Activated CD8-positive, alpha-beta memory T cell treated with anti-CD3 and anti-CD28 coated beads, Interleukin-2, amount 10 ng/mL, durations not matched to agents 7 days and 5 days (primary cell): ENCODE measurements at regions not wholly inside any gene's neighbourhood (a gene's known extent, or its start where the extent isn't known, plus 50 kb on each side); places are given as distances from the start of the nearest gene placed in this dataset.

ENCODE experiments used
- ATAC-seq: fragments of 150-1000 bp; cut with Tn5 transposase; one replicate; pipeline ENCODE4 v1.10.0; 2021; ENCODE audit warnings: moderate library complexity
- CTCF ChIA-PET: fragments of 350-600 bp; sonication (Branson Sonifier 250); formaldehyde crosslinking; loops from one replicate; lab custom pipeline; 2021; ENCODE audit warnings: antibody characterized with exemption; lab: Charles Lee
- DNase-seq: peaks from one replicate; pipeline ENCODE4 v3.0.0-alpha.2; 2020
- H3K27ac Mint-ChIP-seq: one replicate; pipeline ENCODE4 v1.8.0; 2021; ENCODE audit warnings: mild to moderate bottlenecking, mixed read lengths
- H3K27me3 Mint-ChIP-seq: one replicate; pipeline ENCODE4 v1.8.0; 2021; ENCODE audit warnings: mixed read lengths
- H3K36me3 Mint-ChIP-seq: one replicate; pipeline ENCODE4 v1.8.0; 2021; ENCODE audit warnings: mild to moderate bottlenecking, mixed read lengths
- H3K4me1 Mint-ChIP-seq: one replicate; pipeline ENCODE4 v1.8.0; 2021; ENCODE audit warnings: mixed read lengths
- H3K4me3 Mint-ChIP-seq: one replicate; pipeline ENCODE4 v1.8.0; 2021; ENCODE audit warnings: mild to moderate bottlenecking, moderate library complexity, mixed read lengths
- H3K9me3 Mint-ChIP-seq: one replicate; pipeline ENCODE4 v1.8.0; 2022; ENCODE audit warnings: low read depth, mixed read lengths

- no peak for ATAC-seq
- DNase-seq = no peak
- CTCF ChIA-PET = no interaction called here
- Mint-ChIP-seq H3K4me1 (no peaks in the 10 kb centered on the region), H3K4me3 (no peak overlapping the region), H3K36me3 (no peaks in the 10 kb centered on the region), H3K27ac (no peak overlapping the region), H3K27me3 (no peaks in the 10 kb centered on the region), H3K9me3 (no peaks in the 10 kb centered on the region)
These were observed 2657.6 kb upstream of the PCDH20 start for GRCh38 chr13:64073203-64073602.

GRCh38 chr13:64071352-64071751 is 2655.7 kb upstream of the PCDH20 start:
- Mint-ChIP-seq H3K27me3 (no peaks in the 10 kb centered on the region), H3K27ac (no peak overlapping the region), H3K4me3 (no peak overlapping the region), H3K36me3 (no peaks in the 10 kb centered on the region), H3K9me3 (no peaks in the 10 kb centered on the region), H3K4me1 (no peaks in the 10 kb centered on the region)
- ATAC-seq (no peak), DNase-seq (no peak)
- CTCF ChIA-PET = no interaction called here

- CTCF ChIA-PET = no interaction called here
- no peaks in the 10 kb centered on the region for H3K36me3 Mint-ChIP-seq
- no peaks in the 10 kb centered on the region for H3K4me1 Mint-ChIP-seq
These were observed 2654.2 kb upstream of the PCDH20 start for GRCh38 chr13:64069892-64070291.

DNA sequence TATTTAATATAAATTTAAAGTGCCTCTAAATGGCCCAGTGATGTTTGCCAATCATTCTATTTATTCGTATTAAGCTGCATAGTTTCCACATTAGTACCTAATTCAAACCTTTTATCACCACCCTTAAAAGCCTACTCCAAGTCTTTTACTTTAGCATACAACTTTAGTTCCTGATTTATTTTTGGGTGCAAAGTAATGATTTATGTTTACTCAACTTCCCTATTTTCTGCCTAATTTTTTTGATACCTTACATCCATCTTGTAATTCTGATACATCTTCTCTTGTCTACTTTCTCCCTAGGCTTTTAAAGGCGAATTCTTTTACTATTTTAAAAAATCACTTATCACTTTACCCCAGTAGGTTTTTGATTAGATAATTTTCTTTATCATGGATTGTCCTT is 2651.1 kb upstream of the PCDH20 start:
- H3K36me3 Mint-ChIP-seq = no peaks in the 10 kb centered on the region
- H3K9me3 Mint-ChIP-seq = peaks cover 3% of the 10 kb centered on the region
- CTCF ChIA-PET = no interaction called here
- no peaks in the 10 kb centered on the region for H3K4me1 Mint-ChIP-seq
- ATAC-seq (no peak), DNase-seq (no peak)
- H3K27me3 Mint-ChIP-seq = no peaks in the 10 kb centered on the region
- no peak overlapping the region for H3K27ac Mint-ChIP-seq
- H3K4me3 Mint-ChIP-seq = no peak overlapping the region

More at GRCh38 chr13:64069892-64070291, 2654.2 kb upstream of the PCDH20 start:
- H3K27me3 Mint-ChIP-seq = no peaks in the 10 kb centered on the region
- no peak for ATAC-seq
- no peak overlapping the region for H3K27ac Mint-ChIP-seq
- DNase-seq = no peak
- no peak overlapping the region for H3K4me3 Mint-ChIP-seq
- no peaks in the 10 kb centered on the region for H3K9me3 Mint-ChIP-seq

GRCh38 chr13:64061649-64062048 is 2646.0 kb upstream of the PCDH20 start:
- Mint-ChIP-seq H3K27ac (no peak overlapping the region), H3K36me3 (no peaks in the 10 kb centered on the region), H3K27me3 (no peaks in the 10 kb centered on the region), H3K9me3 (peaks cover 9% of the 10 kb centered on the region), H3K4me1 (no peaks in the 10 kb centered on the region), H3K4me3 (no peak overlapping the region)
- ATAC-seq (no peak), DNase-seq (no peak)
- CTCF ChIA-PET = no interaction called here

DNA sequence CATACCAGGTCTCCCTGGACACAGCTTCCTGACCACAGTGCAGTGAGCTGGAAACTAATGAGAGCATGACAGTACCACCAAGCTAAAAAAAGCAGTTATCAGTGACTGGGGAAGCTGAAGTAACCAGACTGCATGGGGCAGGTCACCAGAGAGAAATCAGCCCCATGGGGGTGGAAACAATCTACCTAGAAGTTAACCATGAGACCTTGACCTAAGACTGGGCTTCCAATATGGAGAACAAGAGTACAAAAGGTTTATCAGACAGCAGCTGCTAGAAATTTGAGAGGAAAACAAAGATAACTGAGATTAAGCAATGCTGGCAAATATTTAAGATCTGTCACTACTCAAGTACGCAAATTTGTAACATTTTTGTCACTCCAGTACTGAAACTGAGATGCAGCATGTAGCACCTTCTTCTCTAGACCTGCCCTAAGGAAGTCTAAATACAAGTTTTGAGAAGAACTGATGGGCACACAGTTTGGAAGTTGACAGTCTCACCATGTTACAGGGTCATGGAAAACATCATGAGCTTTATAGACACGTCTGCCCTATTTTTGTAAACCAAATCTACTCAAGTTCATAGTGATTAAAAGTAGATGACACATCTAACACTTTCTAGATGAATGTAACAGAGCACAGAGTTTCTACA is 2641.8 kb upstream of the PCDH20 start:
- Mint-ChIP-seq H3K27ac (no peak overlapping the region), H3K9me3 (peaks cover 10% of the 10 kb centered on the region), H3K36me3 (no peaks in the 10 kb centered on the region), H3K4me3 (no peak overlapping the region), H3K27me3 (no peaks in the 10 kb centered on the region), H3K4me1 (no peaks in the 10 kb centered on the region)
- no peak for DNase-seq
- no peak for ATAC-seq
- CTCF ChIA-PET = no interaction called here

DNA sequence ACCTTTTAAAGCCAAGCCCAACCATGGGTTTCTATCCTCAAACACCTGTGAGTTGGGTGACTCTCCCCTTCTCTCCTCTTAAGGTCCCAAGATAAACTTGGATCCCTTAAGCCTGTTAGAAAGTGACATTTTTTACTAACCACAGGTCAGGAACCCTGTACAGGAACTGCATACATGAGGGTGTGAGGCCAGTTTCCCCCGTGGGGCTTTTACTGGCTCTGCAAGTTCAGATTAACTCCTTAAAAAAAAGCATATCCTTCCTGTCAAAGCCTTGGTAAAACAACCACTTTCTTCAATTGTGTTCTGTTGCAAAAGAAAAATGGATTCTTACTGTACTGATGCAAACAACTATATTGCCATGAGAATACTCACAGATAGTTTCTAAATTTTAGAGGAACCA is 2638.7 kb upstream of the PCDH20 start:
- no peaks in the 10 kb centered on the region for H3K27me3 Mint-ChIP-seq
- peaks cover 11% of the 10 kb centered on the region for H3K9me3 Mint-ChIP-seq
- H3K4me1 Mint-ChIP-seq = no peaks in the 10 kb centered on the region
- no peak for DNase-seq
- no peak for ATAC-seq
- H3K27ac Mint-ChIP-seq = no peak overlapping the region
- H3K36me3 Mint-ChIP-seq = no peaks in the 10 kb centered on the region
- no peak overlapping the region for H3K4me3 Mint-ChIP-seq
- CTCF ChIA-PET = no interaction called here

DNA sequence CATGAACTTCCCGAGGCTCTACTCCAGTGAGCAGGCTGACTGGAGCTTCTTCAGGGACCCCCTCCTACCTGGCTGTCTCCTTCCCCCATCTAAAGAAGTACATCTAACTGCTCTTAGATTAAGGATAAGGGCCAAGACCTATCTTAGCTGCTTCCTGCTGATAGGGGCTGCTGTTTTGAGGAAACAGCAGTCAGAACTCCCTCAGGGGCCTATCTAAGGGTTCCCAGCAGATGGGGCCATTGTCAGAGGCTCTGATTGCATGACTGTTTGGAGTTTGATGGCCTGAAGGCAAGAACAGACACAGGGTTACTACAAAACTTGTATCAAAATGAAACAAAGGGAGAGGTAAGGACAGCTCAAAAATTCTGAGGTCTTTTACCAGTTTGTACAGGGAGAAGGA is 2636.9 kb upstream of the PCDH20 start:
- H3K9me3 Mint-ChIP-seq = peaks cover 7% of the 10 kb centered on the region
- DNase-seq = no peak
- H3K4me1 Mint-ChIP-seq = no peaks in the 10 kb centered on the region
- no peaks in the 10 kb centered on the region for H3K27me3 Mint-ChIP-seq
- no peak for ATAC-seq
- H3K27ac Mint-ChIP-seq = no peak overlapping the region
- H3K4me3 Mint-ChIP-seq = no peak overlapping the region
- CTCF ChIA-PET = no interaction called here
- H3K36me3 Mint-ChIP-seq = no peaks in the 10 kb centered on the region

- Mint-ChIP-seq H3K27ac (no peak overlapping the region), H3K27me3 (no peaks in the 10 kb centered on the region), H3K4me1 (no peaks in the 10 kb centered on the region), H3K36me3 (no peaks in the 10 kb centered on the region), H3K9me3 (peaks cover 7% of the 10 kb centered on the region), H3K4me3 (no peak overlapping the region)
- ATAC-seq = no peak
- DNase-seq = no peak
- CTCF ChIA-PET = no interaction called here
These were observed 2635.6 kb upstream of the PCDH20 start for GRCh38 chr13:64051278-64051677.

DNA sequence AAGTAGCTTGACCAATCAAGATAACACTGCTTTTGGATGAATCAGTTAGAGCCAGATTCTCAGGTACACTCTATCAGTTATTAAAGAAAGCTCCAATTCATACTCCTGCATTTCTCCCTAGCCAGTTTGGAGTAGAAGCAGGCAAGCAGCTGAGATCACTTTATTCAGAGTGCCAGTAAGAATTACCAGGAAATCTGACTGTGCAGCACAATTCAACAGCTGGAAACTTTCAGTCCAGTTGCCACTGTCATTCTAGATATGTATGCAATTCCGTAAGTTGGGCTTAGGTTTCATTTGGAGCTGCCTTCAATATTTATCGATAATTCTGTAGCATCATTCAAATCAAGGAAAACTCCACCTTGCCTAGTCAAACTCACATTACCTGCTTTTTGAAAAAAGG is 2625.6 kb upstream of the PCDH20 start:
- Mint-ChIP-seq H3K4me3 (no peak overlapping the region), H3K27me3 (no peaks in the 10 kb centered on the region), H3K36me3 (no peaks in the 10 kb centered on the region), H3K27ac (no peak overlapping the region), H3K9me3 (no peaks in the 10 kb centered on the region), H3K4me1 (no peaks in the 10 kb centered on the region)
- ATAC-seq = no peak
- CTCF ChIA-PET = no interaction called here
- DNase-seq = no peak

GRCh38 chr13:64033921-64034320 is 2618.3 kb upstream of the PCDH20 start:
- H3K9me3 Mint-ChIP-seq = no peaks in the 10 kb centered on the region
- no peak overlapping the region for H3K27ac Mint-ChIP-seq
- ATAC-seq = no peak
- CTCF ChIA-PET = no interaction called here
- H3K36me3 Mint-ChIP-seq = no peaks in the 10 kb centered on the region
- H3K4me3 Mint-ChIP-seq = no peak overlapping the region
- no peaks in the 10 kb centered on the region for H3K27me3 Mint-ChIP-seq
- H3K4me1 Mint-ChIP-seq = no peaks in the 10 kb centered on the region
- DNase-seq = no peak

- no peak overlapping the region for H3K27ac Mint-ChIP-seq
- ATAC-seq (no peak), DNase-seq (no peak)
- H3K27me3 Mint-ChIP-seq = no peaks in the 10 kb centered on the region
- H3K4me1 Mint-ChIP-seq = no peaks in the 10 kb centered on the region
- CTCF ChIA-PET = no interaction called here
- H3K9me3 Mint-ChIP-seq = peaks cover 2% of the 10 kb centered on the region
- no peak overlapping the region for H3K4me3 Mint-ChIP-seq
- no peaks in the 10 kb centered on the region for H3K36me3 Mint-ChIP-seq
These were observed 2613.9 kb upstream of the PCDH20 start for GRCh38 chr13:64029343-64030093.

- H3K27me3 Mint-ChIP-seq = no peaks in the 10 kb centered on the region
- no peak overlapping the region for H3K4me3 Mint-ChIP-seq
- no peaks in the 10 kb centered on the region for H3K36me3 Mint-ChIP-seq
- no peak overlapping the region for H3K27ac Mint-ChIP-seq
- peaks cover 2% of the 10 kb centered on the region for H3K9me3 Mint-ChIP-seq
- DNase-seq (no peak), ATAC-seq (no peak)
- CTCF ChIA-PET = no interaction called here
- H3K4me1 Mint-ChIP-seq = no peaks in the 10 kb centered on the region
These were observed 2612.9 kb upstream of the PCDH20 start for GRCh38 chr13:64028551-64028950.

DNA sequence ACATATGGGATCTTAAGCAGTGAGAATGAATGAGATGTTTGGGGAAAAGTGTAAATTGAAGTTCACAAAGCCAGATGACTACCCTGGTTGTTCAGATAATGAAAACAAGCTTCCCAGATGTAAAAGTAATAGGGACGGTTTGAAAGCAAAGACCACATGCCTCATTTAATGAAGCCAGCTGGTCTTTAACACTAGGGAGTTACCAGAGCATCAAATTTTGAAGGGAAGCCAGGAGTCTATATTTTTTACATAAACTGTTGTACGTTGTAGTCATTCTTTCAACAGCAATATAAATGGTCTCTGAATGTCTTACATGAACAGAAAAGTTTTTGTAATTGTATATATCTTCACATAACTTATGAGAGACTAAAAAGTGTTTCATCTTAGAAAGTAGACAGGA is 2604.5 kb upstream of the PCDH20 start:
- peaks cover 16% of the 10 kb centered on the region for H3K9me3 Mint-ChIP-seq
- ATAC-seq = no peak
- no peak overlapping the region for H3K4me3 Mint-ChIP-seq
- CTCF ChIA-PET = no interaction called here
- no peak overlapping the region for H3K27ac Mint-ChIP-seq
- H3K27me3 Mint-ChIP-seq = no peaks in the 10 kb centered on the region
- no peak for DNase-seq
- no peaks in the 10 kb centered on the region for H3K4me1 Mint-ChIP-seq
- no peaks in the 10 kb centered on the region for H3K36me3 Mint-ChIP-seq
